Endothelial cell (in vitro differentiated cells): ENCODE measurements at regions not wholly inside any gene's neighbourhood (a gene's known extent, or its start where the extent isn't known, plus 50 kb on each side); places are given as distances from the start of the nearest gene placed in this dataset.

Source experiments
- DNase-seq: peaks from one replicate; pipeline ENCODE4 v3.0.0; 2021; ENCODE audit warnings: low spot score
- H3K27ac Mint-ChIP-seq: one replicate; pipeline ENCODE4 v1.8.0; 2021; ENCODE audit warnings: mixed read lengths, inconsistent platforms; ENCODE audit not compliant: unreplicated experiment
- H3K27me3 Mint-ChIP-seq: one replicate; pipeline ENCODE4 v1.8.0; 2021; ENCODE audit warnings: mild to moderate bottlenecking, moderate library complexity, mixed read lengths, inconsistent platforms; ENCODE audit not compliant: unreplicated experiment
- H3K36me3 Mint-ChIP-seq: one replicate; pipeline ENCODE4 v1.8.0; 2021; ENCODE audit warnings: mild to moderate bottlenecking, low read depth, mixed read lengths, inconsistent platforms; ENCODE audit not compliant: unreplicated experiment
- H3K4me1 Mint-ChIP-seq: one replicate; pipeline ENCODE4 v1.8.0; 2021; ENCODE audit warnings: mild to moderate bottlenecking, mixed read lengths, inconsistent platforms; ENCODE audit not compliant: unreplicated experiment
- H3K4me3 Mint-ChIP-seq: one replicate; pipeline ENCODE4 v1.8.0; 2021; ENCODE audit warnings: mild to moderate bottlenecking, mixed read lengths, inconsistent platforms; ENCODE audit not compliant: unreplicated experiment
- H3K9me3 Mint-ChIP-seq: one replicate; pipeline ENCODE4 v1.8.0; 2021; ENCODE audit warnings: mixed read lengths, inconsistent platforms; ENCODE audit not compliant: unreplicated experiment
- TF ChIP-seq, protein P1 (sequence below): fragments of 200-600 bp; sonication (generic); IDR thresholded peaks from one replicate; pipeline ENCODE4 v1.5.0; 2021; ENCODE audit warnings: antibody characterized with exemption; ENCODE audit not compliant: unreplicated experiment

DNA sequence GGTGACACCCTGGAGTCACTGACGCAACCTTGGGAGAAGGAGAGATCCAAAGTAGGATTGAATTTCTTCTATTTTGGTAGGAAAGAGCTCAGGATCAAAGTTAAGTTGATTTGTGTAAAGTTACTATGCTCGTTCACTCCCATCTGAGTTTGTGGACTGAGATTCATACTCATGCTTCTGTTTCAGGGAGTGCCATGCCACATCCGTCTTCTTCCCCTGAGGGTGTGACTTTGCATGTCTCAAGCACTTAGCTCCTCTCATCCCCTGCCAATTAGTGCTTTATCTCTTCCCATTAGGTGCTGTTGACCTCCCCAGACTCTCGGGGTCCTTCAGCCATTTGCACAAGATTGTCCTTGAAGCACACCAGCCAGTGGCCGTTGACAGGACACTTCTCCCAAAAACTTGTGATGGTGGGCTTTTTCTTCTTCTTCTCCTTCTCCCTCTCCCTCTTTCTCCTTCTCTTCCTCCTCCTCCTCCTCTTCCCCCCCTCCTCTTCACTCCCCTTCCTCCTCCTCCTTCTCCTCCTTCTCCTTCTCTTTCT, 232.2 kb upstream of the KLF4 start:
- TF ChIP-seq, protein P1, sequence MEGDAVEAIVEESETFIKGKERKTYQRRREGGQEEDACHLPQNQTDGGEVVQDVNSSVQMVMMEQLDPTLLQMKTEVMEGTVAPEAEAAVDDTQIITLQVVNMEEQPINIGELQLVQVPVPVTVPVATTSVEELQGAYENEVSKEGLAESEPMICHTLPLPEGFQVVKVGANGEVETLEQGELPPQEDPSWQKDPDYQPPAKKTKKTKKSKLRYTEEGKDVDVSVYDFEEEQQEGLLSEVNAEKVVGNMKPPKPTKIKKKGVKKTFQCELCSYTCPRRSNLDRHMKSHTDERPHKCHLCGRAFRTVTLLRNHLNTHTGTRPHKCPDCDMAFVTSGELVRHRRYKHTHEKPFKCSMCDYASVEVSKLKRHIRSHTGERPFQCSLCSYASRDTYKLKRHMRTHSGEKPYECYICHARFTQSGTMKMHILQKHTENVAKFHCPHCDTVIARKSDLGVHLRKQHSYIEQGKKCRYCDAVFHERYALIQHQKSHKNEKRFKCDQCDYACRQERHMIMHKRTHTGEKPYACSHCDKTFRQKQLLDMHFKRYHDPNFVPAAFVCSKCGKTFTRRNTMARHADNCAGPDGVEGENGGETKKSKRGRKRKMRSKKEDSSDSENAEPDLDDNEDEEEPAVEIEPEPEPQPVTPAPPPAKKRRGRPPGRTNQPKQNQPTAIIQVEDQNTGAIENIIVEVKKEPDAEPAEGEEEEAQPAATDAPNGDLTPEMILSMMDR, result no peak
- Mint-ChIP-seq H3K27me3 (peaks cover 3% of the 10 kb centered on the region), H3K9me3 (no peaks in the 10 kb centered on the region), H3K36me3 (no peaks in the 10 kb centered on the region), H3K4me1 (peaks cover 4% of the 10 kb centered on the region), H3K4me3 (no peak overlapping the region), H3K27ac (no peak overlapping the region)
- DNase-seq, result no peak

DNA sequence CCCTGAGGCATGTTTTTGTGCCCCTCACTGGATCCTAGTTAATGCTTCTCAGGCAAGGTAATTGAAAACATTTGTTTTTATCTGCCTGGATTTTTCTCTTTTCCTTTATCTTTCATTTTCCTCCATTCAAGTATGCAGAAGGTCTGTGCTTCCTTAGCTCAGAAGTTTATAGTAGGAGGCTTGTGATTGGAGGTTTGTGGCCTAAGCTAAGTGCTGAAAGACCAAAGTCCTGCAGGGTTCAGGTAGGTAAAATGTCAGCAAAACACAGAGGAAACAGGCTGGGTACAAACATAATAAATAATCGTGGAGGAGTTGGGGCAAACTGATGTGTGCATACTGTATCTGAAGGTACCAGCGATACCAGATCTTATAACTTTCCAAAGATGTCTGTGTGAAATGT, 230.9 kb upstream of the KLF4 start:
- Mint-ChIP-seq H3K27me3 (peaks cover 3% of the 10 kb centered on the region), H3K4me1 (peaks cover 4% of the 10 kb centered on the region), H3K36me3 (no peaks in the 10 kb centered on the region), H3K4me3 (no peak overlapping the region), H3K27ac (no peak overlapping the region), H3K9me3 (no peaks in the 10 kb centered on the region)
- TF ChIP-seq, protein P1, result no peak
- DNase-seq, result no peak

DNA sequence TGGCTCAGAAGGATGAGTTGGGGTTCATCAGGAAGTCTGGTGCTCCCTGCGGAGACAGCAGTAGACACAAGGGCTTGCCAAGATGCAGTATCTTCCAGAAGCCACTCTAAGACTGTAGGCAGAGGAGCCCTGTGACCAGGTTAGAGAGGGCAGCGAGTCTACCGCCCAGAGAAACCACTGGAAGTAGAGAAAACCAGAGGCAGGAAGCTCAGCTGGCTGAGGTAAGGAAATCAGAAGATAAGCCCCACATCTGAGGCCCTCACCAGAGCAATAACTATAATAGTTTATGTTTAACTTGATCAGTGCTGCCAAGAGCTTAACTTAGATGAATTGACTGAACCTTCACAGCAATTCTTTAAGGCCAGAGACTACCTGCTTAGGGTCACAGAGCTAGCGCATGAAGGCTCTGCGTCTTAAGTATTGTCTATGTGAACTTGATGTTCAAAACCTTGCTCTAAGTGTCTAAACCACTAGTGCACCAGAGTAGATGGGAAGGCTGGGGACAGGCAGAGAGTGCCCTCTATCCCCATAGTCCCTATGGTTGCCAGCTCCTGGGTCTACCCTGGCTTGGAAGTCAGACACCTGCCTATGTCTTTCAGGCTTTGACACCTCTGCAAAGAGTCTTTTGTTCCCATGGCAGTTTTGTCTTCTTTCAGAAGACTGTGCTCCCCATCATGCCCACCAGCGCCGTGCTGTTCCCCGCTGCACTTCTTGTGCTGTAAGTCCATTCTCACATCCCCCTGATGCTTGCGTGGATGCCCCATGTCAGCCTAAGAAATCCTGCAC, 228.2 kb upstream of the KLF4 start:
- H3K4me3 Mint-ChIP-seq, result no peak overlapping the region
- H3K9me3 Mint-ChIP-seq, result no peaks in the 10 kb centered on the region
- H3K27ac Mint-ChIP-seq, result no peak overlapping the region
- DNase-seq, result no peak
- H3K4me1 Mint-ChIP-seq, result peaks cover 9% of the 10 kb centered on the region
- peaks cover 3% of the 10 kb centered on the region for H3K27me3 Mint-ChIP-seq
- TF ChIP-seq, protein P1, result no peak
- H3K36me3 Mint-ChIP-seq, result peaks cover 4% of the 10 kb centered on the region

DNA sequence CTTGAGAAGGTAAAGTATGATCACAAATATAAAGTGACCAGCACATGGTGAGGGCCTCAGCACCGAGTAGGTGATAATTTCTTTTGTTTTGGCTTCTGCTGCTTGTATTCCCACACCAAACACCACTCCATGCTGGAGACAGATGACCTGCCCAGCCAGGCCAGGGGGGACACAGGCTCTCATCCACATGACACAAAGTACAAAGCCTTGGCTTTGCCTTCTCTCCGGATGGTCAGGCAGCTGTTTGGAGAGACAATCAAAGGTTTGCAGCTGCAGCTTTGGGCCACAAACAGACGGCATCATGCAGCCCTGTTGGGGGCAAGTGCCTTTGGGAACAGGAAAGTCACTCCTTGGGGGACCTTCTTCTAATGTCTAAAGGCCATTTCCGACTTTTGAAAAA, 226.2 kb upstream of the KLF4 start:
- TF ChIP-seq, protein P1, result no peak
- H3K27me3 Mint-ChIP-seq, result peaks cover 3% of the 10 kb centered on the region
- peaks cover 9% of the 10 kb centered on the region for H3K4me1 Mint-ChIP-seq
- no peak for DNase-seq
- peaks cover 4% of the 10 kb centered on the region for H3K36me3 Mint-ChIP-seq
- H3K27ac Mint-ChIP-seq, result no peak overlapping the region
- H3K9me3 Mint-ChIP-seq, result no peaks in the 10 kb centered on the region
- H3K4me3 Mint-ChIP-seq, result no peak overlapping the region

DNA sequence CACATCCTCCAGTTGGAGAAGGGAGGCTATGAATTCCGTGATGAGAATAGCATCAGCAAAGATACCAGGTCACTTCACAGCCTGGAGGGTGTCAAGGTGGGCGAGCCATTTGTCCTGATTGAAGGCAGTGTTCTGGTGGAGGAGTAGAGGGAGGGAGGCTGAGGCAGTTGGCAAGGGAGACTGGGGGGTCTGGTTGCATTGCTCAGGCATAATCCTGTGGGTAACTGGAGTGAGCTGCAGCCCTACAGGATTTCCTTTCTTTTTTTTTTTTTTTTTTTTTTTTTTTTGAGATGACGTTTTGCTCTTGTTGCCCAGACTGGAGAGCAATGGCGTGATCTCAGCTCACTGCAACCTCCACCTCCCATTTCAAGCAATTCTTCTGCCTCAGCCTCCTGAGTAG, 223.9 kb upstream of the KLF4 start:
- H3K4me3 Mint-ChIP-seq, result no peak overlapping the region
- TF ChIP-seq, protein P1, result no peak
- H3K27ac Mint-ChIP-seq, result peak overlapping the region; percentile 72
- peaks cover 4% of the 10 kb centered on the region for H3K36me3 Mint-ChIP-seq
- H3K9me3 Mint-ChIP-seq, result no peaks in the 10 kb centered on the region
- H3K27me3 Mint-ChIP-seq, result peaks cover 3% of the 10 kb centered on the region
- no peak for DNase-seq
- peaks cover 9% of the 10 kb centered on the region for H3K4me1 Mint-ChIP-seq
